ENCODE measurements at regions not wholly inside any gene's neighbourhood (a gene's known extent, or its start where the extent isn't known, plus 50 kb on each side); places are given as distances from the start of the nearest gene placed in this dataset.
A peak's percentile ranks its signal among the peaks of the same experiment; 100 is the strongest.

DNA sequence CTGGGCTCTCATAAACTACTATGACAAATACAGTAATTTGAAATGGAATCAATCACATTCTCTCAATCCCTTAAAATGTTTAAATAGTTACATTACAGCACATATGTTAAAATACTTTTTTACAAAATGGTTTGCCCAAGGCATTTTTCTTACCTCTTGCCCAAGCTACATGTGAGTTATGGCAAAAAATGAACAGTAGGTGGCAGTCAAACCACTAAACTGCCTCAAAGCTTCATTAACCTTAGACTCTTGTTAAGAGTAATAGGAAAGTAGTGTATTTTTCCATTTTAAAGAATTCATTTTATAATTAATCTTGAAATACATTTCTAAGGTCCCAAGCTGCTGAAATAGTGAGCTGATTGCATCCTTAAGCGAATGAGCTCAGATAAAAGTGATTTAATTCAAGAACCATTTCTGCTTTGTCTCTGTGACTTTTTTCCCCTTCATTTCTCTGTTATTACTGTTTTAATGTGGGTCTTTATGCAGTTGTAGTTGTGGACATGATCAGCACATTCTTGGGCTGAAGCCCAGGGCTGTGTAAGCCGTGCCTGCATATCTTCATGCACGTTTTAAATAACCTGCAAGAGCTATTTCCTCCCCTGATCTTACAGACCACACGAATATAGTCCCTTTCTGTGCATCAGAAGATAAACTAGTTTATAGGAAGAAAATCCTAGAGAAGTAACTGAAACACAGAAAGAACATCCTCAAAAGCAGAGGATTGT lies 311.8 kb downstream of the LNPK start:
- Histone ChIP-seq H3K4me3 (ENCODE audit: low read depth, low read length) (no peak overlapping the region), H3K27ac (ENCODE audit: low read depth, low read length) (no peak overlapping the region), H3K27me3 (ENCODE audit: control insufficient read depth, insufficient read depth, low read length) (peaks cover 3% of the 10 kb centered on the region), H3K9me3 (ENCODE audit: control insufficient read depth, insufficient read depth, low read length) (no peaks in the 10 kb centered on the region)
- TF ChIP-seq, protein P1, sequence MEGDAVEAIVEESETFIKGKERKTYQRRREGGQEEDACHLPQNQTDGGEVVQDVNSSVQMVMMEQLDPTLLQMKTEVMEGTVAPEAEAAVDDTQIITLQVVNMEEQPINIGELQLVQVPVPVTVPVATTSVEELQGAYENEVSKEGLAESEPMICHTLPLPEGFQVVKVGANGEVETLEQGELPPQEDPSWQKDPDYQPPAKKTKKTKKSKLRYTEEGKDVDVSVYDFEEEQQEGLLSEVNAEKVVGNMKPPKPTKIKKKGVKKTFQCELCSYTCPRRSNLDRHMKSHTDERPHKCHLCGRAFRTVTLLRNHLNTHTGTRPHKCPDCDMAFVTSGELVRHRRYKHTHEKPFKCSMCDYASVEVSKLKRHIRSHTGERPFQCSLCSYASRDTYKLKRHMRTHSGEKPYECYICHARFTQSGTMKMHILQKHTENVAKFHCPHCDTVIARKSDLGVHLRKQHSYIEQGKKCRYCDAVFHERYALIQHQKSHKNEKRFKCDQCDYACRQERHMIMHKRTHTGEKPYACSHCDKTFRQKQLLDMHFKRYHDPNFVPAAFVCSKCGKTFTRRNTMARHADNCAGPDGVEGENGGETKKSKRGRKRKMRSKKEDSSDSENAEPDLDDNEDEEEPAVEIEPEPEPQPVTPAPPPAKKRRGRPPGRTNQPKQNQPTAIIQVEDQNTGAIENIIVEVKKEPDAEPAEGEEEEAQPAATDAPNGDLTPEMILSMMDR (IDR thresholded peaks at IDR 0.05; ENCODE audit: low read depth, low read length) = peak; percentile 77
- ChIA-PET POLR2A (no interaction called here), CTCF (interaction anchor here (0.5 to 4.8 kb wide), 33 partner anchors 9 to 1075 kb away, joined by 3 to 135 read pairs (median 3); no protein-coding TSS in a partner anchor)
- DNase-seq (ENCODE audit: low read depth, low spot score) = peak; percentile 49

DNA sequence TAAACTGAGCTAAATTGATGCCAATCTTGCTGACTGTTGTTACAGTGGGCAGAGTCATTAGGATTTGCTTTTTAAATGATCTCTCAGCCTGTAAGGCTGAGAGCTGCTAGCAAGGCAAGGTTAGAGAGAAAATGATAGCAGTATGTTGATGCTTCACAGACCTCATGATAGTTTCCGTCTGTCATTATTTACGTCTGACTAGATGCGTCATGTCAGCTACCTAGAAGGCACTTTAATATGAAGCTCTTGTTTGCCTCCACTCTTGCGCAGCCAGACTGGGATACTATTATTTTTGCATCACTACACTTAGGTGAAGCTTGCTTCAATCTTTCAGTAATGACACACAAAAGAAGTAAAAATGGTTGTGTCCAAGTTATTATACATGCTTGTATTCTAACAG lies 313.8 kb downstream of the LNPK start:
- Histone ChIP-seq H3K27ac (ENCODE audit: low read depth, low read length) (no peak overlapping the region), H3K4me3 (ENCODE audit: low read depth, low read length) (no peak overlapping the region), H3K9me3 (ENCODE audit: control insufficient read depth, insufficient read depth, low read length) (no peaks in the 10 kb centered on the region), H3K27me3 (ENCODE audit: control insufficient read depth, insufficient read depth, low read length) (peaks cover 3% of the 10 kb centered on the region)
- ChIA-PET POLR2A (no interaction called here), CTCF (interaction anchor here (0.5 to 4.8 kb wide), 8 partner anchors 114 to 1688 kb away, joined by 3 to 135 read pairs (median 12); no protein-coding TSS in a partner anchor)
- no peak for DNase-seq (ENCODE audit: low read depth, low spot score)
- TF ChIP-seq, protein P1 (IDR thresholded peaks at IDR 0.05; ENCODE audit: low read depth, low read length) = no peak

- TF ChIP-seq, protein P1 (IDR thresholded peaks at IDR 0.05; ENCODE audit: low read depth, low read length) = no peak
- Histone ChIP-seq H3K9me3 (ENCODE audit: control insufficient read depth, insufficient read depth, low read length) (no peaks in the 10 kb centered on the region), H3K27me3 (ENCODE audit: control insufficient read depth, insufficient read depth, low read length) (peaks cover 3% of the 10 kb centered on the region), H3K4me3 (ENCODE audit: low read depth, low read length) (no peak overlapping the region), H3K27ac (ENCODE audit: low read depth, low read length) (no peak overlapping the region)
- ChIA-PET POLR2A (no interaction called here), CTCF (interaction anchor here (0.5 to 4.8 kb wide), 7 partner anchors 393 to 1689 kb away, joined by 3 to 135 read pairs (median 22); no protein-coding TSS in a partner anchor)
- DNase-seq (ENCODE audit: low read depth, low spot score) = no peak
These were observed 314.6 kb downstream of the LNPK start for GRCh38 chr2:175687465-175687864.

DNA sequence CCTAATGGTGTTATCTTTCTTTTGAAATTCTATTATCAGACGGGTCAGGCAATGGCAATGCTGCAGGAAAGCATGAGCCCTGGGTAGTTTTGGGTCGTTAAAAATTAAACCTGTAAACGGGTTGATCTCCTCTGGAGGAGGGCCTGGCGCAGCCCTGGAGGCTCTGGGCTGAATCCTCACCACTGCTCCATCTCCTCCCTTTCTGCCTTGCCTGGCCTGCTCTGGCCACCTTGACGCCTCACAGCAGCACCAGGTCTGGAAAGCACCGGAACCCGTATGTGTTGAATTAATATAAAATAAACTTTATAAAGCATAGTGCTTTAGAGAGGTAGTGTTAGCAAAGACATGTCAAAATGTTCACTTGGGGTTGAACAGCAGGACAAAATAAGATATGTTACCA lies 316.1 kb downstream of the LNPK start:
- ChIA-PET POLR2A (no interaction called here), CTCF (interaction anchor here (0.5 to 1.1 kb wide), 3 partner anchors 398 to 412 kb away, joined by 3 to 4 read pairs (median 3); no protein-coding TSS in a partner anchor)
- H3K27ac ChIP-seq (ENCODE audit: low read depth, low read length) = no peak overlapping the region
- DNase-seq (ENCODE audit: low read depth, low spot score) = no peak
- H3K4me3 ChIP-seq (ENCODE audit: low read depth, low read length) = no peak overlapping the region
- peaks cover 3% of the 10 kb centered on the region for H3K27me3 ChIP-seq (ENCODE audit: control insufficient read depth, insufficient read depth, low read length)
- TF ChIP-seq, protein P1 (IDR thresholded peaks at IDR 0.05; ENCODE audit: low read depth, low read length) = no peak
- no peaks in the 10 kb centered on the region for H3K9me3 ChIP-seq (ENCODE audit: control insufficient read depth, insufficient read depth, low read length)

DNA sequence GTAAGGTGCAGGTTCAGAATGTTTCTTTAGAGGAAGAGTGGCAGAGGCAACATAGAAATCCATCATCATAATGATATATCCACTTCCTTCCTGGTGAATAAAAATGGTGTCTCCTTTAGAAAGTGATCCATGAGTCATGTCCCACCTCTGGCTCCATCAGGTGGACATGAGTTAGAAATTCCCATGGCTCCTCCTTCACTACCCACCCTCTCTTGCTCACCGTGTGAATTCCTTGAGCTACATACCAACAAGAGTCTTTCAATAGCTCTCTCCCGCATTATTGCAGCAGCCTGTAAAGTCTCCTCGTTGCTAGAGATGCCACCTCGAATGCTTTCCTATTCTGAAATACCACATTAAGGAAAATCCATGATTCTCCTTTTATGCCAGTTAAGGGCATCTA lies 317.6 kb downstream of the LNPK start:
- H3K4me3 ChIP-seq (ENCODE audit: low read depth, low read length) = no peak overlapping the region
- no peaks in the 10 kb centered on the region for H3K9me3 ChIP-seq (ENCODE audit: control insufficient read depth, insufficient read depth, low read length)
- TF ChIP-seq, protein P1 (IDR thresholded peaks at IDR 0.05; ENCODE audit: low read depth, low read length) = no peak
- POLR2A ChIA-PET = no interaction called here
- CTCF ChIA-PET = interaction anchor here (1.1 to 1.3 kb wide), 2 partner anchors 401 to 413 kb away, joined by 3 to 4 read pairs; no protein-coding TSS in a partner anchor
- H3K27me3 ChIP-seq (ENCODE audit: control insufficient read depth, insufficient read depth, low read length) = peaks cover 3% of the 10 kb centered on the region
- DNase-seq (ENCODE audit: low read depth, low spot score) = no peak
- no peak overlapping the region for H3K27ac ChIP-seq (ENCODE audit: low read depth, low read length)
